HG02852 (cell line): ENCODE measurements at regions not wholly inside any gene's neighbourhood (a gene's known extent, or its start where the extent isn't known, plus 50 kb on each side); places are given as distances from the start of the nearest gene placed in this dataset.
"Not testable (repeated sequence)": the region's sequence is repeated elsewhere in the genome, so short reads cannot be mapped to it uniquely, and the experiment has no call there.

ENCODE experiments used
- ATAC-seq: cut with Tn5 transposase; IDR thresholded peaks from one replicate; pipeline ENCODE4 v1.9.1; 2021; ENCODE audit warnings: mild to moderate bottlenecking, moderate library complexity; ENCODE audit not compliant: unreplicated experiment

GRCh38 chr1:208462761-208463160, 218.6 kb upstream of the PLXNA2 start:
- ATAC-seq: no peak

- ATAC-seq: no peak
Observed at GRCh38 chr1:208465266-208465665, 221.1 kb upstream of the PLXNA2 start.

- no peak for ATAC-seq
Observed at GRCh38 chr1:208465786-208466590, 221.8 kb upstream of the PLXNA2 start.

- ATAC-seq: no peak
Observed at GRCh38 chr1:208467151-208467780, 223.1 kb upstream of the PLXNA2 start.

- no peak for ATAC-seq
Observed at GRCh38 chr1:208475449-208475848, 231.3 kb upstream of the PLXNA2 start.

GRCh38 chr1:208475951-208476845, 232.0 kb upstream of the PLXNA2 start:
- no peak for ATAC-seq

GRCh38 chr1:208476846-208477170, 232.6 kb upstream of the PLXNA2 start:
- no peak for ATAC-seq

GRCh38 chr1:208479435-208479834, 235.3 kb upstream of the PLXNA2 start:
- no peak for ATAC-seq

- ATAC-seq: no peak
Observed at GRCh38 chr1:208485512-208485911, 241.3 kb upstream of the PLXNA2 start.

- no peak for ATAC-seq
Observed at GRCh38 chr1:208486677-208487076, 242.5 kb upstream of the PLXNA2 start.

GRCh38 chr1:208488432-208488831, 244.2 kb upstream of the PLXNA2 start:
- not testable (repeated sequence) for ATAC-seq

- no peak for ATAC-seq
Observed at GRCh38 chr1:208496467-208497371, 252.5 kb upstream of the PLXNA2 start.

GRCh38 chr1:208497866-208498541, 253.8 kb upstream of the PLXNA2 start:
- no peak for ATAC-seq

- no peak for ATAC-seq
Observed at GRCh38 chr1:208499026-208499425, 254.8 kb upstream of the PLXNA2 start.

GRCh38 chr1:208499601-208500000, 255.4 kb upstream of the PLXNA2 start:
- ATAC-seq: no peak

- ATAC-seq: no peak
Observed at GRCh38 chr1:208500375-208500774, 256.2 kb upstream of the PLXNA2 start.

GRCh38 chr1:208501542-208501941, 257.4 kb upstream of the PLXNA2 start:
- no peak for ATAC-seq

- ATAC-seq: no peak
Observed at GRCh38 chr1:208503787-208504186, 259.6 kb upstream of the PLXNA2 start.

- ATAC-seq: no peak
Observed at GRCh38 chr1:208506812-208507211, 262.6 kb upstream of the PLXNA2 start.

- no peak for ATAC-seq
Observed at GRCh38 chr1:208509072-208509471, 264.9 kb upstream of the PLXNA2 start.
